ENCODE measurements at regions not wholly inside any gene's neighbourhood (a gene's known extent, or its start where the extent isn't known, plus 50 kb on each side); places are given as distances from the start of the nearest gene placed in this dataset.

DNA sequence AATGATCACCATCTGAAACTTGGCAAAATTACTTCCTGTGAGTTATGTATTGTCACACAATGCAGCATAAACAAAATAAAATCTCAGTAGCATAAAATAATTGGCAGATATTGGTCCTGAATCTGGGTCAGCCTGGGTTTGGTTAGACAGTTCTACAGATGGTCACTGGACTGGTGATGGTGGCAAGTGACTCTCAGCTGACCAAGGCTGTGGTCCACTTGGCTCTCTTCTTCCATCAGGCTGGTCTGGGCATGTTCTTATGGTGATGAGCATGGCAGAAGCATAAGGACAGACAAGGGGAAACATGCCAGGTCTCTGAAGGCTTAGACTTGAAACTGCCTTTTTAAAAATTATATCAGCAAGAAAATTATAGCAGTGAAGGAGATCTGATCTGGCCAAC lies 1205.0 kb upstream of the EPHA6 start:
- H3K27me3 ChIP-seq (ENCODE audit: insufficient read depth, low read depth, low read length) = no peaks in the 10 kb centered on the region
- TF ChIP-seq MXI1 (conservative IDR thresholded peaks at IDR 0.05; ENCODE audit: poor library complexity, severe bottlenecking) = no peak
- no peak for TF ChIP-seq TAF1 (IDR thresholded peaks at IDR 0.05; ENCODE audit: low read depth)
- TF ChIP-seq RAD21 (conservative IDR thresholded peaks at IDR 0.05) = no peak
- TF ChIP-seq EZH2 (IDR thresholded peaks at IDR 0.05; ENCODE audit: borderline replicate concordance, insufficient read depth, low read length, poor library complexity, severe bottlenecking) = no peak
- no peak for TF ChIP-seq SMC3 (conservative IDR thresholded peaks at IDR 0.05; ENCODE audit: poor library complexity)
- TF ChIP-seq, protein P1, sequence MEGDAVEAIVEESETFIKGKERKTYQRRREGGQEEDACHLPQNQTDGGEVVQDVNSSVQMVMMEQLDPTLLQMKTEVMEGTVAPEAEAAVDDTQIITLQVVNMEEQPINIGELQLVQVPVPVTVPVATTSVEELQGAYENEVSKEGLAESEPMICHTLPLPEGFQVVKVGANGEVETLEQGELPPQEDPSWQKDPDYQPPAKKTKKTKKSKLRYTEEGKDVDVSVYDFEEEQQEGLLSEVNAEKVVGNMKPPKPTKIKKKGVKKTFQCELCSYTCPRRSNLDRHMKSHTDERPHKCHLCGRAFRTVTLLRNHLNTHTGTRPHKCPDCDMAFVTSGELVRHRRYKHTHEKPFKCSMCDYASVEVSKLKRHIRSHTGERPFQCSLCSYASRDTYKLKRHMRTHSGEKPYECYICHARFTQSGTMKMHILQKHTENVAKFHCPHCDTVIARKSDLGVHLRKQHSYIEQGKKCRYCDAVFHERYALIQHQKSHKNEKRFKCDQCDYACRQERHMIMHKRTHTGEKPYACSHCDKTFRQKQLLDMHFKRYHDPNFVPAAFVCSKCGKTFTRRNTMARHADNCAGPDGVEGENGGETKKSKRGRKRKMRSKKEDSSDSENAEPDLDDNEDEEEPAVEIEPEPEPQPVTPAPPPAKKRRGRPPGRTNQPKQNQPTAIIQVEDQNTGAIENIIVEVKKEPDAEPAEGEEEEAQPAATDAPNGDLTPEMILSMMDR (IDR thresholded peaks at IDR 0.05; ENCODE audit: poor library complexity, severe bottlenecking) = no peak
- TF ChIP-seq, protein P2, sequence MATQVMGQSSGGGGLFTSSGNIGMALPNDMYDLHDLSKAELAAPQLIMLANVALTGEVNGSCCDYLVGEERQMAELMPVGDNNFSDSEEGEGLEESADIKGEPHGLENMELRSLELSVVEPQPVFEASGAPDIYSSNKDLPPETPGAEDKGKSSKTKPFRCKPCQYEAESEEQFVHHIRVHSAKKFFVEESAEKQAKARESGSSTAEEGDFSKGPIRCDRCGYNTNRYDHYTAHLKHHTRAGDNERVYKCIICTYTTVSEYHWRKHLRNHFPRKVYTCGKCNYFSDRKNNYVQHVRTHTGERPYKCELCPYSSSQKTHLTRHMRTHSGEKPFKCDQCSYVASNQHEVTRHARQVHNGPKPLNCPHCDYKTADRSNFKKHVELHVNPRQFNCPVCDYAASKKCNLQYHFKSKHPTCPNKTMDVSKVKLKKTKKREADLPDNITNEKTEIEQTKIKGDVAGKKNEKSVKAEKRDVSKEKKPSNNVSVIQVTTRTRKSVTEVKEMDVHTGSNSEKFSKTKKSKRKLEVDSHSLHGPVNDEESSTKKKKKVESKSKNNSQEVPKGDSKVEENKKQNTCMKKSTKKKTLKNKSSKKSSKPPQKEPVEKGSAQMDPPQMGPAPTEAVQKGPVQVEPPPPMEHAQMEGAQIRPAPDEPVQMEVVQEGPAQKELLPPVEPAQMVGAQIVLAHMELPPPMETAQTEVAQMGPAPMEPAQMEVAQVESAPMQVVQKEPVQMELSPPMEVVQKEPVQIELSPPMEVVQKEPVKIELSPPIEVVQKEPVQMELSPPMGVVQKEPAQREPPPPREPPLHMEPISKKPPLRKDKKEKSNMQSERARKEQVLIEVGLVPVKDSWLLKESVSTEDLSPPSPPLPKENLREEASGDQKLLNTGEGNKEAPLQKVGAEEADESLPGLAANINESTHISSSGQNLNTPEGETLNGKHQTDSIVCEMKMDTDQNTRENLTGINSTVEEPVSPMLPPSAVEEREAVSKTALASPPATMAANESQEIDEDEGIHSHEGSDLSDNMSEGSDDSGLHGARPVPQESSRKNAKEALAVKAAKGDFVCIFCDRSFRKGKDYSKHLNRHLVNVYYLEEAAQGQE (IDR thresholded peaks at IDR 0.05; ENCODE audit: borderline replicate concordance) = no peak
- TF ChIP-seq EP300 (conservative IDR thresholded peaks at IDR 0.05; ENCODE audit: poor library complexity, severe bottlenecking) = no peak
- no peak for TF ChIP-seq POLR2AphosphoS5 (IDR thresholded peaks at IDR 0.05)
- no peak overlapping the region for H3K27ac ChIP-seq (ENCODE audit: low read length)
- no peaks in the 10 kb centered on the region for H3K79me2 ChIP-seq (replicated peaks; ENCODE audit: insufficient read depth, low read length)
- H3K4me2 ChIP-seq (ENCODE audit: low read length) = no peak overlapping the region
- H3K9me3 ChIP-seq (ENCODE audit: low read length) = peaks cover 4% of the 10 kb centered on the region
- no peaks in the 10 kb centered on the region for H4K20me1 ChIP-seq (ENCODE audit: insufficient read depth)
- no peak overlapping the region for H2AFZ ChIP-seq (ENCODE audit: low read depth, low read length)
- no peaks in the 10 kb centered on the region for H3K9me2 ChIP-seq (ENCODE audit: insufficient read depth, low read length)
- no peaks in the 10 kb centered on the region for H3K36me3 ChIP-seq (ENCODE audit: insufficient read depth, low read length)
- no peaks in the 10 kb centered on the region for H3F3A ChIP-seq (ENCODE audit: insufficient read depth, low read length, poor library complexity, severe bottlenecking)
- no peak overlapping the region for H3K9ac ChIP-seq (ENCODE audit: low read length)
- no peak overlapping the region for H3K4me3 ChIP-seq (ENCODE audit: low read length)

GRCh38 chr3:95612611-95613010 lies 1201.8 kb upstream of the EPHA6 start:
- Histone ChIP-seq H3K9me2 (ENCODE audit: insufficient read depth, low read length) (no peaks in the 10 kb centered on the region), H4K20me1 (ENCODE audit: insufficient read depth) (no peaks in the 10 kb centered on the region), H3K79me2 (replicated peaks; ENCODE audit: insufficient read depth, low read length) (no peaks in the 10 kb centered on the region), H3K9me3 (ENCODE audit: low read length) (peaks cover 3% of the 10 kb centered on the region), H3K36me3 (ENCODE audit: insufficient read depth, low read length) (no peaks in the 10 kb centered on the region), H2AFZ (ENCODE audit: low read depth, low read length) (no peak overlapping the region), H3K27me3 (ENCODE audit: insufficient read depth, low read depth, low read length) (no peaks in the 10 kb centered on the region), H3K27ac (ENCODE audit: low read length) (no peak overlapping the region), H3F3A (ENCODE audit: insufficient read depth, low read length, poor library complexity, severe bottlenecking) (no peaks in the 10 kb centered on the region), H3K4me2 (ENCODE audit: low read length) (no peak overlapping the region), H3K9ac (ENCODE audit: low read length) (no peak overlapping the region), H3K4me3 (ENCODE audit: low read length) (no peak overlapping the region)
- TF ChIP-seq RAD21 (conservative IDR thresholded peaks at IDR 0.05) (no peak), SMC3 (conservative IDR thresholded peaks at IDR 0.05; ENCODE audit: poor library complexity) (no peak), MXI1 (conservative IDR thresholded peaks at IDR 0.05; ENCODE audit: poor library complexity, severe bottlenecking) (no peak), EP300 (conservative IDR thresholded peaks at IDR 0.05; ENCODE audit: poor library complexity, severe bottlenecking) (no peak), TAF1 (IDR thresholded peaks at IDR 0.05; ENCODE audit: low read depth) (no peak), EZH2 (IDR thresholded peaks at IDR 0.05; ENCODE audit: borderline replicate concordance, insufficient read depth, low read length, poor library complexity, severe bottlenecking) (no peak), POLR2AphosphoS5 (IDR thresholded peaks at IDR 0.05) (no peak)
- TF ChIP-seq, protein P1 (IDR thresholded peaks at IDR 0.05; ENCODE audit: poor library complexity, severe bottlenecking) = no peak
- TF ChIP-seq, protein P2 (IDR thresholded peaks at IDR 0.05; ENCODE audit: borderline replicate concordance) = no peak
